H9 (cell line): ENCODE measurements at regions not wholly inside any gene's neighbourhood (a gene's known extent, or its start where the extent isn't known, plus 50 kb on each side); places are given as distances from the start of the nearest gene placed in this dataset.

ENCODE experiments used
- DNase-seq: peaks from one replicate; pipeline ENCODE4 v3.0.0-alpha.2; 2017
- H2AFZ ChIP-seq: one replicate; pipeline ENCODE4 v1.6.1; 2013; ENCODE audit warnings: mild to moderate bottlenecking, low read length, control low read depth, moderate library complexity
- H2AK5ac ChIP-seq: 2 replicates; pipeline ENCODE4 v1.6.1; 2013; ENCODE audit warnings: low read length, control low read depth, mixed read lengths; ENCODE audit not compliant: insufficient read length
- H2BK120ac ChIP-seq: one replicate; pipeline ENCODE4 v1.6.1; 2013; ENCODE audit warnings: low read depth, mild to moderate bottlenecking, low read length, control low read depth, inconsistent platforms; ENCODE audit not compliant: poor library complexity, severe bottlenecking
- H2BK12ac ChIP-seq: 2 replicates; pipeline ENCODE4 v1.6.1; 2013; ENCODE audit warnings: low read length, control low read depth, mixed read lengths, low read depth; ENCODE audit not compliant: insufficient read length
- H2BK15ac ChIP-seq: 2 replicates; pipeline ENCODE4 v1.6.1; 2013; ENCODE audit warnings: low read depth, low read length, control low read depth
- H2BK20ac ChIP-seq: one replicate; pipeline ENCODE4 v1.6.1; 2013; ENCODE audit warnings: low read depth, mild to moderate bottlenecking, low read length, control low read depth, inconsistent platforms; ENCODE audit not compliant: poor library complexity, severe bottlenecking
- H2BK5ac ChIP-seq: 2 replicates; pipeline ENCODE4 v1.6.1; 2013; ENCODE audit warnings: low read length, control low read depth, mixed read lengths; ENCODE audit not compliant: insufficient read length
- H3K14ac ChIP-seq: 2 replicates; pipeline ENCODE4 v1.6.1; 2013; ENCODE audit warnings: low read length, control low read depth; ENCODE audit not compliant: insufficient read depth
- H3K18ac ChIP-seq: 2 replicates; pipeline ENCODE4 v1.6.1; 2013; ENCODE audit warnings: low read depth, mild to moderate bottlenecking, mixed read lengths, low read length, control low read depth; ENCODE audit not compliant: insufficient read length
- H3K23ac ChIP-seq: 2 replicates; pipeline ENCODE4 v1.6.1; 2013; ENCODE audit warnings: low read length, control low read depth, mixed read lengths, low read depth; ENCODE audit not compliant: insufficient read length
- H3K23me2 ChIP-seq: 2 replicates; pipeline ENCODE4 v1.6.1; 2013; ENCODE audit warnings: low read depth, mild to moderate bottlenecking, mixed read lengths, low read length, control low read depth; ENCODE audit not compliant: insufficient read length, poor library complexity, severe bottlenecking
- H3K27ac ChIP-seq: 2 replicates; pipeline ENCODE4 v1.5.1; 2013; ENCODE audit warnings: low read length, control low read depth, mixed read lengths, low read depth; ENCODE audit not compliant: insufficient read length
- H3K27me3 ChIP-seq: 2 replicates; pipeline ENCODE4 v1.6.1; 2013; ENCODE audit warnings: low read length, control low read depth, inconsistent platforms; ENCODE audit not compliant: insufficient read depth
- H3K4ac ChIP-seq: 2 replicates; pipeline ENCODE4 v1.6.1; 2013; ENCODE audit warnings: low read depth, mild to moderate bottlenecking, control low read depth, inconsistent platforms, low read length, moderate library complexity
- H3K4me1 ChIP-seq: 2 replicates; pipeline ENCODE4 v1.6.1; 2013; ENCODE audit warnings: low read length, control low read depth, inconsistent platforms; ENCODE audit not compliant: insufficient read depth
- H3K4me2 ChIP-seq: 2 replicates; pipeline ENCODE4 v1.6.1; 2013; ENCODE audit warnings: low read length, control low read depth, mixed read lengths; ENCODE audit not compliant: insufficient read length, insufficient read depth
- H3K56ac ChIP-seq: 2 replicates; pipeline ENCODE4 v1.6.1; 2013; ENCODE audit warnings: low read depth, mild to moderate bottlenecking, mixed read lengths, low read length, control low read depth; ENCODE audit not compliant: insufficient read length
- H3K79me1 ChIP-seq: 2 replicates; pipeline ENCODE4 v1.6.1; 2013; ENCODE audit warnings: low read depth, mild to moderate bottlenecking, moderate library complexity, low read length, control low read depth, inconsistent platforms; ENCODE audit not compliant: insufficient read depth, poor library complexity, severe bottlenecking
- H3K79me2 ChIP-seq: 2 replicates; pipeline ENCODE4 v1.6.1; 2013; ENCODE audit warnings: low read length, control low read depth, inconsistent platforms; ENCODE audit not compliant: insufficient read depth
- H3K9ac ChIP-seq: 2 replicates; pipeline ENCODE4 v1.6.1; 2013; ENCODE audit warnings: low read length, control low read depth, mixed read lengths; ENCODE audit not compliant: insufficient read length; ENCODE audit errors: extremely low read depth
- H3K9me3 ChIP-seq: one replicate; pipeline ENCODE4 v1.6.1; 2013; ENCODE audit warnings: low read depth, low read length, inconsistent platforms; ENCODE audit not compliant: control insufficient read depth
- H3T11ph ChIP-seq: one replicate; pipeline ENCODE4 v1.6.1; 2013; ENCODE audit warnings: mild to moderate bottlenecking, low read length, control low read depth, inconsistent platforms
- H4K20me1 ChIP-seq: one replicate; pipeline ENCODE4 v1.6.1; 2013; ENCODE audit not compliant: control insufficient read depth, insufficient read length, insufficient read depth
- H4K5ac ChIP-seq: 2 replicates; pipeline ENCODE4 v1.6.1; 2013; ENCODE audit warnings: low read depth, mild to moderate bottlenecking, mixed read lengths, low read length, control low read depth; ENCODE audit not compliant: insufficient read length
- H4K8ac ChIP-seq: replicated peaks from 2 replicates; pipeline ENCODE4 v1.6.1; 2013; ENCODE audit warnings: low read length, control low read depth, mixed read lengths, low read depth; ENCODE audit not compliant: insufficient read length
- H4K91ac ChIP-seq: 2 replicates; pipeline ENCODE4 v1.6.1; 2013; ENCODE audit warnings: low read depth, mild to moderate bottlenecking, moderate library complexity, mixed read lengths, low read length, control low read depth; ENCODE audit not compliant: insufficient read length
- H3K27ac Mint-ChIP-seq, 3 experiments: 2 replicates in 2 of 3; 3 replicates in 1 of 3; pipeline ENCODE4 v1.8.0; 2020 to 2021; ENCODE audit warnings: mixed read lengths in 3 of 3, mild to moderate bottlenecking in 1 of 3, moderate library complexity in 1 of 3
- H3K27me3 Mint-ChIP-seq: 2 replicates; pipeline ENCODE4 v1.8.0; 2021; ENCODE audit warnings: low read depth, mild to moderate bottlenecking, moderate library complexity, mixed read lengths
- H3K36me3 Mint-ChIP-seq, 3 experiments: 2 replicates in 2 of 3; 3 replicates in 1 of 3; pipeline ENCODE4 v1.8.0; 2020 to 2021; ENCODE audit warnings: low read depth in 3 of 3, mixed read lengths in 3 of 3; ENCODE audit not compliant: insufficient read depth in 1 of 3
- H3K4me1 Mint-ChIP-seq, 2 experiments: 2 replicates each; pipeline ENCODE4 v1.8.0; 2020; ENCODE audit warnings: mixed read lengths in 2 of 2
- H3K4me3 Mint-ChIP-seq, 2 experiments: 2 replicates in 1 of 2; 3 replicates in 1 of 2; pipeline ENCODE4 v1.8.0; 2020 to 2021; ENCODE audit warnings: mild to moderate bottlenecking in 2 of 2, mixed read lengths in 2 of 2, moderate library complexity in 1 of 2
- H3K9me3 Mint-ChIP-seq, 2 experiments: 2 replicates in 1 of 2; 3 replicates in 1 of 2; pipeline ENCODE4 v1.8.0; 2020; ENCODE audit warnings: mild to moderate bottlenecking in 2 of 2, mixed read lengths in 2 of 2, moderate library complexity in 1 of 2
- CTCF ChIP-seq: fragments of 200-600 bp; sonication (generic); conservative IDR thresholded peaks from 3 replicates; pipeline ENCODE4 v1.8.0; 2021; ENCODE audit warnings: antibody characterized with exemption, mild to moderate bottlenecking
- WGBS: extraction: QIAGEN DNeasy Blood & Tissue Kit; methylation state at CpG from one replicate; pipeline ENCODE4 v1.1.7; 2013; ENCODE audit warnings: missing lambda C conversion rate, low lambda C conversion rate, mixed read lengths; ENCODE audit not compliant: insufficient read length; ENCODE audit errors: extremely low coverage; 5-methylcytosine and 5-hydroxymethylcytosine counted together

- H3K23me2 ChIP-seq, result peaks cover 2% of the 10 kb centered on the region
- no peak overlapping the region for H2BK5ac ChIP-seq
- TF ChIP-seq CTCF, result no peak
- H4K91ac ChIP-seq, result no peak overlapping the region
- H3K79me2 ChIP-seq, result no peaks in the 10 kb centered on the region
- peaks cover 64 to 71% of the 10 kb centered on the region in 2 experiments for H3K4me1 Mint-ChIP-seq
- no peak overlapping the region for H4K8ac ChIP-seq
- H3K56ac ChIP-seq, result no peak overlapping the region
- H3K79me1 ChIP-seq, result no peaks in the 10 kb centered on the region
- WGBS, result no CpG with 5 or more reads among the region's 7 CpGs
- peaks cover 17% of the 10 kb centered on the region; the same call in 1 of the 2 replicates for H3K27me3 ChIP-seq
- H2BK12ac ChIP-seq, result no peak overlapping the region
- no peak overlapping the region for H2AFZ ChIP-seq
- no peak overlapping the region for H3K4ac ChIP-seq
- H3K9ac ChIP-seq, result no peak overlapping the region
- peaks cover 84% of the 10 kb centered on the region for H3K27me3 Mint-ChIP-seq
- no peak overlapping the region for H2BK15ac ChIP-seq
- no peak overlapping the region for H3K27ac ChIP-seq
- H2BK20ac ChIP-seq, result no peak overlapping the region
- no peak overlapping the region for H3K14ac ChIP-seq
- H3K4me2 ChIP-seq, result no peak overlapping the region
- no peak overlapping the region for H3K27ac Mint-ChIP-seq
- no peaks in the 10 kb centered on the region for H4K20me1 ChIP-seq
- no peaks in the 10 kb centered on the region; a peak in 1 of 5 replicates for H3K9me3 Mint-ChIP-seq
- no peak overlapping the region for H3T11ph ChIP-seq
- H3K4me1 ChIP-seq, result peaks cover 13% of the 10 kb centered on the region
- no peak overlapping the region for H2AK5ac ChIP-seq
- no peak for DNase-seq
- H4K5ac ChIP-seq, result no peak overlapping the region
- H3K23ac ChIP-seq, result no peak overlapping the region
- H3K18ac ChIP-seq, result no peak overlapping the region
- no peak overlapping the region for H2BK120ac ChIP-seq
- H3K4me3 Mint-ChIP-seq, result no peak overlapping the region
- no peaks in the 10 kb centered on the region; a peak in 1 of 7 replicates for H3K36me3 Mint-ChIP-seq
- H3K9me3 ChIP-seq, result no peaks in the 10 kb centered on the region
Observed at GRCh38 chr5:32503261-32503660, 58.7 kb upstream of the ZFR start.
